ENCODE measurements at regions not wholly inside any gene's neighbourhood (a gene's known extent, or its start where the extent isn't known, plus 50 kb on each side); places are given as distances from the start of the nearest gene placed in this dataset.

GRCh38 chr2:176710657-176711186 lies 441.5 kb downstream of the MTX2 start:
- TF ChIP-seq CTCF (IDR thresholded peaks at IDR 0.05 in 4 of 5, conservative IDR thresholded peaks at IDR 0.05 in 1 of 5), result no peak
- TF ChIP-seq POLR2A (IDR thresholded peaks at IDR 0.05), result no peak
